ENCODE measurements at regions not wholly inside any gene's neighbourhood (a gene's known extent, or its start where the extent isn't known, plus 50 kb on each side); places are given as distances from the start of the nearest gene placed in this dataset.

DNA sequence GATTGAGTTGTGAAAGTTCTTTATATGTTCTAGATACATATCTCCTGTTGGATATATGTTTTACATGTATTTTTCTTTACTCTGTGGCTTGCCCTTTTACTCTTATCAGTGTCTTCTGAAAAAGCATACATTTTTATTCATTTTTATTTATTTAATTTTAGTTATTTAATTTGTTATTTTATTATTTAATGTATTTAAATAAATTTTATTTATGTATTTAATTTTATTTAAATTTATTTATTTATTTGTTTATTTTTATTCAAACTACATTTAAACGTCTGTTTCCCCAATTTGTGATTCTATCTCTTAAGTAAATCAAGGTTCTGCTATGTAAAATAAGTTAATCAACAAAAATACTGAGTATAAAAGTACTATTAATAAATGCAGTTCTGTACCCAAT, 279.1 kb upstream of the AKR1E2 start:
- in situ Hi-C loops (cut with MboI), result no loop called here
- no peaks in the 10 kb centered on the region for H3K9me3 ChIP-seq (ENCODE audit: low read depth)

DNA sequence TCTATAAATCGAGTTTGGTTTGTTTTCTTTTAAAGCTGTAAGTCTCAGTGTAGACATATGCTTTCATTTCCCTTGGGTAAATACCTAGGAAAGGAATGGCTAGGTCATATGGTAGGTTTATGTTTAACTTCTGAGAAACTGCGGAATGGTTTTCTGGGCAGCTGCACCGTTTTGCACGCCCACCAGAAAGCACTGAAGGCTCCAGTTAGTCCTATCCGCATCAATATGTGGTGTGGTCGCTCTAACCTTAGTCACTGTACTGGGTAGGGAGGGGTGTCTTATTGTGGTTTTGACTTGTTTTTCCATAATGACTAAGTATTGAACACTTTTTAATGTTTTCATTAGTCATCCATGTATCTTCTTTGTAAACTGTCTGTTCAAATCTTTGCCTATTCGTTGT, 279.5 kb upstream of the AKR1E2 start:
- H3K4me2 ChIP-seq (ENCODE audit: unreplicated experiment), result peak overlapping the region; percentile 11
- WGBS, 2 experiments (ENCODE audit: low coverage in 1 of 2, low lambda C conversion rate in 2 of 2, missing lambda C conversion rate in 2 of 2), result 54 to 56% methylated on average over 7 of the region's 7 CpGs

More for the DNA sequence above, 279.1 kb upstream of the AKR1E2 start:
- Histone ChIP-seq H3F3A (ENCODE audit: insufficient read depth) (peaks cover 18% of the 10 kb centered on the region), H3K27ac (peak overlapping the region; percentile 60), H4K20me1 (ENCODE audit: insufficient read depth) (no peaks in the 10 kb centered on the region), H3K4me3 (no peak overlapping the region), H3K9me2 (ENCODE audit: insufficient read depth) (no peaks in the 10 kb centered on the region), H2AFZ (peak overlapping the region; percentile 27; the same call in 1 of the 2 replicates), H3K79me2 (ENCODE audit: insufficient read depth) (no peaks in the 10 kb centered on the region), H3K4me1 (ENCODE audit: insufficient read depth) (peaks cover 25% of the 10 kb centered on the region), H3K9ac (no peak overlapping the region), H3K4me2 (ENCODE audit: unreplicated experiment) (peak overlapping the region; percentile 11), H3K27me3 (replicated peaks; ENCODE audit: insufficient read depth) (no peaks in the 10 kb centered on the region), H3K36me3 (ENCODE audit: low read depth) (no peaks in the 10 kb centered on the region)
- TF ChIP-seq EZH2phosphoT487 (IDR thresholded peaks at IDR 0.05; ENCODE audit: insufficient read depth, low read depth) (no peak), EZH2 (IDR thresholded peaks at IDR 0.05; ENCODE audit: insufficient read depth, poor library complexity, severe bottlenecking) (no peak)
- DNase-seq, result no peak
- 97 to 98% methylated on average over 1 of the region's 1 CpG for WGBS, 2 experiments (ENCODE audit: low coverage in 1 of 2, low lambda C conversion rate in 2 of 2, missing lambda C conversion rate in 2 of 2)

DNA sequence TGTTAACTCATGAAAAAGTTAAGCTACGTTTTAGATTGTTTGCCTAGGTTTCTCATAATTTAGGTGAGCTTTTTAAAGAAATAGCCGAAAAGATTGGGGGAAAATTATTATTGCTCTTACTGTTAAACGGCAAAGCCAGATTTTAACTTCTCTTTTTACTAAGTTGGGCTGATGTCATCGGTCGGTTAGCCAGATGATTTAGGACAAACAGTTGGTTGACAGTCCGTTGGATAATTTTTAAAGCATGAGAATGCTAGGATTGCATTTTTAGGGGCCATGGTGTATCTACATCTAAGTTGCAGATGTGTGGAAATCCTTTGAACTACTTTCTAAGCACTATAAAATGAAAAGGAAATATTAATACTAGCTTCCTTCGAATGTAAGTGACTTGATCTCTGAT, 280.9 kb upstream of the AKR1E2 start:
- no peaks in the 10 kb centered on the region for H3K36me3 ChIP-seq (ENCODE audit: low read depth)
- H3K27me3 ChIP-seq (replicated peaks; ENCODE audit: insufficient read depth), result no peaks in the 10 kb centered on the region
- peaks cover 31% of the 10 kb centered on the region for H3F3A ChIP-seq (ENCODE audit: insufficient read depth)
- H4K20me1 ChIP-seq (ENCODE audit: insufficient read depth), result no peaks in the 10 kb centered on the region
- peak overlapping the region; percentile 64 for H3K4me2 ChIP-seq (ENCODE audit: unreplicated experiment)
- no peaks in the 10 kb centered on the region for H3K79me2 ChIP-seq (ENCODE audit: insufficient read depth)
- no peaks in the 10 kb centered on the region for H3K9me3 ChIP-seq (ENCODE audit: low read depth)
- TF ChIP-seq EZH2 (IDR thresholded peaks at IDR 0.05; ENCODE audit: insufficient read depth, poor library complexity, severe bottlenecking) (no peak), EZH2phosphoT487 (IDR thresholded peaks at IDR 0.05; ENCODE audit: insufficient read depth, low read depth) (no peak)
- peak overlapping the region; percentile 64 for H2AFZ ChIP-seq
- peak overlapping the region; percentile 29 for H3K9ac ChIP-seq
- DNase-seq, result peak; percentile 51
- in situ Hi-C loops (cut with MboI), result no loop called here
- H3K9me2 ChIP-seq (ENCODE audit: insufficient read depth), result no peaks in the 10 kb centered on the region
- peaks cover 37% of the 10 kb centered on the region for H3K4me1 ChIP-seq (ENCODE audit: insufficient read depth)
- WGBS, 2 experiments (ENCODE audit: low coverage in 1 of 2, low lambda C conversion rate in 2 of 2, missing lambda C conversion rate in 2 of 2), result 4 to 10% methylated on average over 7 of the region's 7 CpGs
- H3K27ac ChIP-seq, result peak overlapping the region; percentile 14
- H3K4me3 ChIP-seq, result peak overlapping the region; percentile 13; the same call in 1 of the 2 replicates

More for the DNA sequence above, 279.5 kb upstream of the AKR1E2 start:
- no peaks in the 10 kb centered on the region for H4K20me1 ChIP-seq (ENCODE audit: insufficient read depth)
- in situ Hi-C loops (cut with MboI), result no loop called here
- TF ChIP-seq EZH2 (IDR thresholded peaks at IDR 0.05; ENCODE audit: insufficient read depth, poor library complexity, severe bottlenecking) (no peak), EZH2phosphoT487 (IDR thresholded peaks at IDR 0.05; ENCODE audit: insufficient read depth, low read depth) (no peak)
- no peaks in the 10 kb centered on the region for H3K9me3 ChIP-seq (ENCODE audit: low read depth)
- peak; percentile 77 for DNase-seq
- no peaks in the 10 kb centered on the region for H3K79me2 ChIP-seq (ENCODE audit: insufficient read depth)
- H3F3A ChIP-seq (ENCODE audit: insufficient read depth), result peaks cover 22% of the 10 kb centered on the region
- H3K9ac ChIP-seq, result peak overlapping the region; percentile 18; the same call in 1 of the 2 replicates
- peak overlapping the region; percentile 27; the same call in 1 of the 2 replicates for H2AFZ ChIP-seq
- no peaks in the 10 kb centered on the region for H3K36me3 ChIP-seq (ENCODE audit: low read depth)
- H3K9me2 ChIP-seq (ENCODE audit: insufficient read depth), result no peaks in the 10 kb centered on the region
- H3K27ac ChIP-seq, result peak overlapping the region; percentile 60
- H3K4me3 ChIP-seq, result no peak overlapping the region
- no peaks in the 10 kb centered on the region for H3K27me3 ChIP-seq (replicated peaks; ENCODE audit: insufficient read depth)
- peaks cover 30% of the 10 kb centered on the region for H3K4me1 ChIP-seq (ENCODE audit: insufficient read depth)

DNA sequence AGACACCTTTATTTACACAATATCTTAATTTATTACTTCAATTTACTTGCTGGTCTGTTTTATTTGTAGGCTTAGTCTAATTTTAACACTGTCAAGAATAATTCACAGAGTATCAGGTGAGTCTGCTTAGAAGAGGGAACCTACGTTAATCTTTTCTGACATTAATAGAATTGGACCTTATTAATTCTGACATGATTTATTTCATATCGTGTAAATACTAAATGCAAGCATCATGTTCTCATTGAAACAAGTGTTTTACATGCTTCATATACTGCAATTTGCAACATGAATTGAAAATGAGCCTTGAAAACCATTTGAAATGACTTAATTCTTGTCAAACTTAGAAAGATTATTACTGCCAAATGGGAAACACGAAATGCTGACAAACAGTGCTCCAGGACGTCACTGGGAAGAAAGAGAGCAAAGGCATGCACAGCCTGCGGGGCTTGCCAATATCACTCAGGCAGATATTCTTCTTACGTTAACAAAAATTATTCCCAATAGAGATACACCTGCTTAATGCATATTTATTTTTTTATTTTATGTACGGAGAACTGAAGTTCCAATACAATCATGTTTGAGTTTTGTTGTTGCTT, 282.0 kb upstream of the AKR1E2 start:
- Histone ChIP-seq H3K9ac (peak overlapping the region; percentile 29; the same call in 1 of the 2 replicates), H3K9me2 (ENCODE audit: insufficient read depth) (no peaks in the 10 kb centered on the region), H3K4me3 (0 out of 2 replicates have a peak overlapping the region, but pooled peaks have one; percentile 3), H3K27ac (peak overlapping the region; percentile 4), H3K79me2 (ENCODE audit: insufficient read depth) (no peaks in the 10 kb centered on the region), H2AFZ (peak overlapping the region; percentile 64), H3K27me3 (replicated peaks; ENCODE audit: insufficient read depth) (no peaks in the 10 kb centered on the region), H3K9me3 (ENCODE audit: low read depth) (no peaks in the 10 kb centered on the region), H3K36me3 (ENCODE audit: low read depth) (no peaks in the 10 kb centered on the region), H4K20me1 (ENCODE audit: insufficient read depth) (no peaks in the 10 kb centered on the region), H3K4me2 (ENCODE audit: unreplicated experiment) (peak overlapping the region; percentile 64), H3F3A (ENCODE audit: insufficient read depth) (peaks cover 31% of the 10 kb centered on the region), H3K4me1 (ENCODE audit: insufficient read depth) (peaks cover 37% of the 10 kb centered on the region)
- 15 to 18% methylated on average over 7 of the region's 7 CpGs for WGBS, 2 experiments (ENCODE audit: low coverage in 1 of 2, low lambda C conversion rate in 2 of 2, missing lambda C conversion rate in 2 of 2)
- TF ChIP-seq EZH2 (IDR thresholded peaks at IDR 0.05; ENCODE audit: insufficient read depth, poor library complexity, severe bottlenecking), result no peak
- no peak for TF ChIP-seq EZH2phosphoT487 (IDR thresholded peaks at IDR 0.05; ENCODE audit: insufficient read depth, low read depth)
- in situ Hi-C loops (cut with MboI), result no loop called here
- DNase-seq, result peak; percentile 62
